ENCODE measurements at regions not wholly inside any gene's neighbourhood (a gene's known extent, or its start where the extent isn't known, plus 50 kb on each side); places are given as distances from the start of the nearest gene placed in this dataset.

- TF ChIP-seq CTCF (IDR thresholded peaks at IDR 0.05; ENCODE audit: insufficient read depth, missing control alignments) = no peak
- FAIRE-seq = no peak
- DNase-seq (ENCODE audit: insufficient read length, low spot score) = no peak
These were observed 254.3 kb upstream of the KIF2A start for GRCh38 chr5:62051747-62052146.

- DNase-seq (ENCODE audit: insufficient read length, low spot score) (no peak), FAIRE-seq (no peak)
- no peak for TF ChIP-seq CTCF (IDR thresholded peaks at IDR 0.05; ENCODE audit: insufficient read depth, missing control alignments)
These were observed 246.0 kb upstream of the KIF2A start for GRCh38 chr5:62059960-62060359.

GRCh38 chr5:62065050-62065449 is 241.0 kb upstream of the KIF2A start:
- no peak for TF ChIP-seq CTCF (IDR thresholded peaks at IDR 0.05; ENCODE audit: insufficient read depth, missing control alignments)
- DNase-seq (ENCODE audit: insufficient read length, low spot score) (no peak), FAIRE-seq (no peak)

GRCh38 chr5:62066761-62067277 is 239.2 kb upstream of the KIF2A start:
- FAIRE-seq (no peak), DNase-seq (ENCODE audit: insufficient read length, low spot score) (no peak)
- TF ChIP-seq CTCF (IDR thresholded peaks at IDR 0.05; ENCODE audit: insufficient read depth, missing control alignments) = no peak

GRCh38 chr5:62068554-62068953 is 237.5 kb upstream of the KIF2A start:
- DNase-seq (ENCODE audit: insufficient read length, low spot score) (no peak), FAIRE-seq (no peak)
- TF ChIP-seq CTCF (IDR thresholded peaks at IDR 0.05; ENCODE audit: insufficient read depth, missing control alignments) = no peak

- no peak for FAIRE-seq
- DNase-seq (ENCODE audit: insufficient read length, low spot score) = no peak
- TF ChIP-seq CTCF (IDR thresholded peaks at IDR 0.05; ENCODE audit: insufficient read depth, missing control alignments) = no peak
These were observed 228.6 kb upstream of the KIF2A start for GRCh38 chr5:62077387-62077786.

- no peak for TF ChIP-seq CTCF (IDR thresholded peaks at IDR 0.05; ENCODE audit: insufficient read depth, missing control alignments)
- FAIRE-seq = no peak
- DNase-seq (ENCODE audit: insufficient read length, low spot score) = no peak
These were observed 228.0 kb upstream of the KIF2A start for GRCh38 chr5:62077823-62078550.
